H9 (cell line): ENCODE measurements at regions not wholly inside any gene's neighbourhood (a gene's known extent, or its start where the extent isn't known, plus 50 kb on each side); places are given as distances from the start of the nearest gene placed in this dataset.

Source experiments
- DNase-seq: peaks from one replicate; pipeline ENCODE4 v3.0.0-alpha.2; 2017
- H2AFZ ChIP-seq: one replicate; pipeline ENCODE4 v1.6.1; 2013; ENCODE audit warnings: mild to moderate bottlenecking, low read length, control low read depth, moderate library complexity
- H2AK5ac ChIP-seq: 2 replicates; pipeline ENCODE4 v1.6.1; 2013; ENCODE audit warnings: low read length, control low read depth, mixed read lengths; ENCODE audit not compliant: insufficient read length
- H2BK120ac ChIP-seq: one replicate; pipeline ENCODE4 v1.6.1; 2013; ENCODE audit warnings: low read depth, mild to moderate bottlenecking, low read length, control low read depth, inconsistent platforms; ENCODE audit not compliant: poor library complexity, severe bottlenecking
- H2BK12ac ChIP-seq: 2 replicates; pipeline ENCODE4 v1.6.1; 2013; ENCODE audit warnings: low read length, control low read depth, mixed read lengths, low read depth; ENCODE audit not compliant: insufficient read length
- H2BK15ac ChIP-seq: 2 replicates; pipeline ENCODE4 v1.6.1; 2013; ENCODE audit warnings: low read depth, low read length, control low read depth
- H2BK20ac ChIP-seq: one replicate; pipeline ENCODE4 v1.6.1; 2013; ENCODE audit warnings: low read depth, mild to moderate bottlenecking, low read length, control low read depth, inconsistent platforms; ENCODE audit not compliant: poor library complexity, severe bottlenecking
- H2BK5ac ChIP-seq: 2 replicates; pipeline ENCODE4 v1.6.1; 2013; ENCODE audit warnings: low read length, control low read depth, mixed read lengths; ENCODE audit not compliant: insufficient read length
- H3K14ac ChIP-seq: 2 replicates; pipeline ENCODE4 v1.6.1; 2013; ENCODE audit warnings: low read length, control low read depth; ENCODE audit not compliant: insufficient read depth
- H3K18ac ChIP-seq: 2 replicates; pipeline ENCODE4 v1.6.1; 2013; ENCODE audit warnings: low read depth, mild to moderate bottlenecking, mixed read lengths, low read length, control low read depth; ENCODE audit not compliant: insufficient read length
- H3K23ac ChIP-seq: 2 replicates; pipeline ENCODE4 v1.6.1; 2013; ENCODE audit warnings: low read length, control low read depth, mixed read lengths, low read depth; ENCODE audit not compliant: insufficient read length
- H3K23me2 ChIP-seq: 2 replicates; pipeline ENCODE4 v1.6.1; 2013; ENCODE audit warnings: low read depth, mild to moderate bottlenecking, mixed read lengths, low read length, control low read depth; ENCODE audit not compliant: insufficient read length, poor library complexity, severe bottlenecking
- H3K27ac ChIP-seq: 2 replicates; pipeline ENCODE4 v1.5.1; 2013; ENCODE audit warnings: low read length, control low read depth, mixed read lengths, low read depth; ENCODE audit not compliant: insufficient read length
- H3K27me3 ChIP-seq: 2 replicates; pipeline ENCODE4 v1.6.1; 2013; ENCODE audit warnings: low read length, control low read depth, inconsistent platforms; ENCODE audit not compliant: insufficient read depth
- H3K4ac ChIP-seq: 2 replicates; pipeline ENCODE4 v1.6.1; 2013; ENCODE audit warnings: low read depth, mild to moderate bottlenecking, control low read depth, inconsistent platforms, low read length, moderate library complexity
- H3K4me1 ChIP-seq: 2 replicates; pipeline ENCODE4 v1.6.1; 2013; ENCODE audit warnings: low read length, control low read depth, inconsistent platforms; ENCODE audit not compliant: insufficient read depth
- H3K4me2 ChIP-seq: 2 replicates; pipeline ENCODE4 v1.6.1; 2013; ENCODE audit warnings: low read length, control low read depth, mixed read lengths; ENCODE audit not compliant: insufficient read length, insufficient read depth
- H3K56ac ChIP-seq: 2 replicates; pipeline ENCODE4 v1.6.1; 2013; ENCODE audit warnings: low read depth, mild to moderate bottlenecking, mixed read lengths, low read length, control low read depth; ENCODE audit not compliant: insufficient read length
- H3K79me1 ChIP-seq: 2 replicates; pipeline ENCODE4 v1.6.1; 2013; ENCODE audit warnings: low read depth, mild to moderate bottlenecking, moderate library complexity, low read length, control low read depth, inconsistent platforms; ENCODE audit not compliant: insufficient read depth, poor library complexity, severe bottlenecking
- H3K79me2 ChIP-seq: 2 replicates; pipeline ENCODE4 v1.6.1; 2013; ENCODE audit warnings: low read length, control low read depth, inconsistent platforms; ENCODE audit not compliant: insufficient read depth
- H3K9ac ChIP-seq: 2 replicates; pipeline ENCODE4 v1.6.1; 2013; ENCODE audit warnings: low read length, control low read depth, mixed read lengths; ENCODE audit not compliant: insufficient read length; ENCODE audit errors: extremely low read depth
- H3K9me3 ChIP-seq: one replicate; pipeline ENCODE4 v1.6.1; 2013; ENCODE audit warnings: low read depth, low read length, inconsistent platforms; ENCODE audit not compliant: control insufficient read depth
- H3T11ph ChIP-seq: one replicate; pipeline ENCODE4 v1.6.1; 2013; ENCODE audit warnings: mild to moderate bottlenecking, low read length, control low read depth, inconsistent platforms
- H4K20me1 ChIP-seq: one replicate; pipeline ENCODE4 v1.6.1; 2013; ENCODE audit not compliant: control insufficient read depth, insufficient read length, insufficient read depth
- H4K5ac ChIP-seq: 2 replicates; pipeline ENCODE4 v1.6.1; 2013; ENCODE audit warnings: low read depth, mild to moderate bottlenecking, mixed read lengths, low read length, control low read depth; ENCODE audit not compliant: insufficient read length
- H4K8ac ChIP-seq: replicated peaks from 2 replicates; pipeline ENCODE4 v1.6.1; 2013; ENCODE audit warnings: low read length, control low read depth, mixed read lengths, low read depth; ENCODE audit not compliant: insufficient read length
- H4K91ac ChIP-seq: 2 replicates; pipeline ENCODE4 v1.6.1; 2013; ENCODE audit warnings: low read depth, mild to moderate bottlenecking, moderate library complexity, mixed read lengths, low read length, control low read depth; ENCODE audit not compliant: insufficient read length
- H3K27ac Mint-ChIP-seq, 3 experiments: 2 replicates in 2 of 3; 3 replicates in 1 of 3; pipeline ENCODE4 v1.8.0; 2020 to 2021; ENCODE audit warnings: mixed read lengths in 3 of 3, mild to moderate bottlenecking in 1 of 3, moderate library complexity in 1 of 3
- H3K27me3 Mint-ChIP-seq: 2 replicates; pipeline ENCODE4 v1.8.0; 2021; ENCODE audit warnings: low read depth, mild to moderate bottlenecking, moderate library complexity, mixed read lengths
- H3K36me3 Mint-ChIP-seq, 3 experiments: 2 replicates in 2 of 3; 3 replicates in 1 of 3; pipeline ENCODE4 v1.8.0; 2020 to 2021; ENCODE audit warnings: low read depth in 3 of 3, mixed read lengths in 3 of 3; ENCODE audit not compliant: insufficient read depth in 1 of 3
- H3K4me1 Mint-ChIP-seq, 2 experiments: 2 replicates each; pipeline ENCODE4 v1.8.0; 2020; ENCODE audit warnings: mixed read lengths in 2 of 2
- H3K4me3 Mint-ChIP-seq, 2 experiments: 2 replicates in 1 of 2; 3 replicates in 1 of 2; pipeline ENCODE4 v1.8.0; 2020 to 2021; ENCODE audit warnings: mild to moderate bottlenecking in 2 of 2, mixed read lengths in 2 of 2, moderate library complexity in 1 of 2
- H3K9me3 Mint-ChIP-seq, 2 experiments: 2 replicates in 1 of 2; 3 replicates in 1 of 2; pipeline ENCODE4 v1.8.0; 2020; ENCODE audit warnings: mild to moderate bottlenecking in 2 of 2, mixed read lengths in 2 of 2, moderate library complexity in 1 of 2
- CTCF ChIP-seq: fragments of 200-600 bp; sonication (generic); conservative IDR thresholded peaks from 3 replicates; pipeline ENCODE4 v1.8.0; 2021; ENCODE audit warnings: antibody characterized with exemption, mild to moderate bottlenecking
- WGBS: extraction: QIAGEN DNeasy Blood & Tissue Kit; methylation state at CpG from one replicate; pipeline ENCODE4 v1.1.7; 2013; ENCODE audit warnings: missing lambda C conversion rate, low lambda C conversion rate, mixed read lengths; ENCODE audit not compliant: insufficient read length; ENCODE audit errors: extremely low coverage; 5-methylcytosine and 5-hydroxymethylcytosine counted together

GRCh38 chr1:208717525-208717924, 473.3 kb upstream of the PLXNA2 start:
- Histone ChIP-seq H2BK120ac (no peak overlapping the region), H3K79me2 (no peaks in the 10 kb centered on the region), H2BK5ac (no peak overlapping the region), H4K20me1 (no peaks in the 10 kb centered on the region), H3K4me2 (no peak overlapping the region), H3K27me3 (no peaks in the 10 kb centered on the region), H2BK20ac (no peak overlapping the region), H3K23ac (no peak overlapping the region), H3K9ac (no peak overlapping the region), H3K4me1 (no peaks in the 10 kb centered on the region), H2AK5ac (no peak overlapping the region), H4K91ac (no peak overlapping the region), H3K14ac (no peak overlapping the region), H3T11ph (no peak overlapping the region), H3K18ac (no peak overlapping the region), H2BK12ac (no peak overlapping the region), H3K27ac (no peak overlapping the region), H4K8ac (no peak overlapping the region), H4K5ac (no peak overlapping the region), H2BK15ac (no peak overlapping the region), H3K56ac (no peak overlapping the region), H3K23me2 (no peaks in the 10 kb centered on the region), H3K4ac (no peak overlapping the region), H2AFZ (no peak overlapping the region), H3K79me1 (no peaks in the 10 kb centered on the region), H3K9me3 (no peaks in the 10 kb centered on the region)
- H3K27me3 Mint-ChIP-seq = no peaks in the 10 kb centered on the region
- peaks cover 10 to 24% (median 13%) of the 10 kb centered on the region in 3 experiments for H3K36me3 Mint-ChIP-seq
- H3K4me3 Mint-ChIP-seq = no peak overlapping the region
- H3K9me3 Mint-ChIP-seq = peaks cover 20 to 25% of the 10 kb centered on the region in 2 experiments
- WGBS = no CpG with 5 or more reads among the region's 5 CpGs
- peaks cover 12% of the 10 kb centered on the region in 2 experiments for H3K4me1 Mint-ChIP-seq
- no peak for TF ChIP-seq CTCF
- no peak for DNase-seq
- no peak overlapping the region for H3K27ac Mint-ChIP-seq
